SU-DHL-6 (cell line): ENCODE measurements at regions not wholly inside any gene's neighbourhood (a gene's known extent, or its start where the extent isn't known, plus 50 kb on each side); places are given as distances from the start of the nearest gene placed in this dataset.

Source experiments
- CTCF ChIP-seq: fragments of 200-600 bp; sonication (generic); IDR thresholded peaks from one replicate; pipeline ENCODE4 v1.5.1; 2017; ENCODE audit warnings: antibody characterized with exemption, mild to moderate bottlenecking, low read length, moderate library complexity; ENCODE audit not compliant: insufficient read depth, poor library complexity, severe bottlenecking
- EZH2phosphoT487 ChIP-seq: fragments of 200-600 bp; sonication (generic), shearing (Covaris generic); conservative IDR thresholded peaks from 2 replicates; pipeline ENCODE4 v1.6.1; 2018; ENCODE audit warnings: mild to moderate bottlenecking, antibody characterized with exemption, low read length, moderate library complexity, mixed read lengths

GRCh38 chr14:54088271-54088670, 131.6 kb upstream of the BMP4 start:
- TF ChIP-seq CTCF (no peak), EZH2phosphoT487 (no peak)
